Activated CD8-positive, alpha-beta memory T cell treated with anti-CD3 and anti-CD28 coated beads for 36 hours (primary cell): ENCODE measurements at regions not wholly inside any gene's neighbourhood (a gene's known extent, or its start where the extent isn't known, plus 50 kb on each side); places are given as distances from the start of the nearest gene placed in this dataset.

ENCODE experiments used
- CTCF ChIA-PET: fragments of 350-600 bp; sonication (Branson Sonifier 250); formaldehyde crosslinking; loops from one replicate; lab custom pipeline; 2021; ENCODE audit warnings: antibody characterized with exemption; lab: Charles Lee
- POLR2A ChIA-PET: fragments of 350-600 bp; sonication (Branson Sonifier 250); formaldehyde crosslinking; loops from one replicate; lab custom pipeline; 2021; ENCODE audit warnings: antibody characterized with exemption; lab: Charles Lee

GRCh38 chr13:111040830-111041229 is 74.3 kb upstream of the ARHGEF7 start:
- CTCF ChIA-PET: no interaction called here
- POLR2A ChIA-PET: no interaction called here

GRCh38 chr13:111039735-111040134 is 75.4 kb upstream of the ARHGEF7 start:
- POLR2A ChIA-PET: no interaction called here
- CTCF ChIA-PET: no interaction called here

- ChIA-PET POLR2A (no interaction called here), CTCF (no interaction called here)
Measured at GRCh38 chr13:111038887-111039286, 76.2 kb upstream of the ARHGEF7 start.

GRCh38 chr13:111037927-111038326 is 77.2 kb upstream of the ARHGEF7 start:
- ChIA-PET POLR2A (no interaction called here), CTCF (no interaction called here)

GRCh38 chr13:111036665-111037064 is 78.4 kb upstream of the ARHGEF7 start:
- POLR2A ChIA-PET: interaction anchor here (0.6 kb wide), 1 partner anchor 171 kb away, joined by 8 read pairs; no protein-coding TSS in a partner anchor

GRCh38 chr13:111035861-111036260 is 79.2 kb upstream of the ARHGEF7 start:
- CTCF ChIA-PET: no interaction called here
- POLR2A ChIA-PET: interaction anchor here (0.6 kb wide), 1 partner anchor 172 kb away, joined by 8 read pairs; no protein-coding TSS in a partner anchor

More at GRCh38 chr13:111036665-111037064, 78.4 kb upstream of the ARHGEF7 start:
- CTCF ChIA-PET: interaction anchor here (0.6 to 0.7 kb wide), 2 partner anchors 57 to 797 kb away, joined by 3 read pairs; no protein-coding TSS in a partner anchor

GRCh38 chr13:111034811-111035210 is 80.3 kb upstream of the ARHGEF7 start:
- POLR2A ChIA-PET: no interaction called here
- CTCF ChIA-PET: no interaction called here

GRCh38 chr13:111033172-111034130 is 81.7 kb upstream of the ARHGEF7 start:
- ChIA-PET CTCF (no interaction called here), POLR2A (no interaction called here)

GRCh38 chr13:111031531-111031961 is 83.6 kb upstream of the ARHGEF7 start:
- POLR2A ChIA-PET: no interaction called here
- CTCF ChIA-PET: interaction anchor here (0.9 kb wide), 1 partner anchor 87 kb away, joined by 3 read pairs; no protein-coding TSS in a partner anchor

GRCh38 chr13:111029957-111030609 is 85.0 kb upstream of the ARHGEF7 start:
- POLR2A ChIA-PET: no interaction called here
- CTCF ChIA-PET: no interaction called here

- ChIA-PET POLR2A (no interaction called here), CTCF (no interaction called here)
Measured at GRCh38 chr13:111027458-111028439, 87.4 kb upstream of the ARHGEF7 start.

GRCh38 chr13:111025310-111025709 is 89.8 kb upstream of the ARHGEF7 start:
- ChIA-PET CTCF (no interaction called here), POLR2A (no interaction called here)

GRCh38 chr13:111022886-111023285 is 92.2 kb upstream of the ARHGEF7 start:
- ChIA-PET POLR2A (no interaction called here), CTCF (no interaction called here)

- CTCF ChIA-PET: no interaction called here
- POLR2A ChIA-PET: no interaction called here
Measured at GRCh38 chr13:111022241-111022640, 92.9 kb upstream of the ARHGEF7 start.

GRCh38 chr13:111021270-111021669 is 93.8 kb upstream of the ARHGEF7 start:
- POLR2A ChIA-PET: no interaction called here

GRCh38 chr13:111020546-111020945 is 94.6 kb upstream of the ARHGEF7 start:
- ChIA-PET POLR2A (no interaction called here), CTCF (no interaction called here)

More at GRCh38 chr13:111021270-111021669, 93.8 kb upstream of the ARHGEF7 start:
- CTCF ChIA-PET: no interaction called here

GRCh38 chr13:111020021-111020420 is 95.1 kb upstream of the ARHGEF7 start:
- POLR2A ChIA-PET: no interaction called here
- CTCF ChIA-PET: no interaction called here

- ChIA-PET CTCF (no interaction called here), POLR2A (no interaction called here)
Measured at GRCh38 chr13:111017755-111018459, 97.2 kb upstream of the ARHGEF7 start.

- CTCF ChIA-PET: no interaction called here
Measured at GRCh38 chr13:111013196-111013595, 98.3 kb upstream of the ANKRD10 start.

More at GRCh38 chr13:111013196-111013595, 98.3 kb upstream of the ANKRD10 start:
- POLR2A ChIA-PET: no interaction called here
